ENCODE measurements at regions not wholly inside any gene's neighbourhood (a gene's known extent, or its start where the extent isn't known, plus 50 kb on each side); places are given as distances from the start of the nearest gene placed in this dataset.

DNA sequence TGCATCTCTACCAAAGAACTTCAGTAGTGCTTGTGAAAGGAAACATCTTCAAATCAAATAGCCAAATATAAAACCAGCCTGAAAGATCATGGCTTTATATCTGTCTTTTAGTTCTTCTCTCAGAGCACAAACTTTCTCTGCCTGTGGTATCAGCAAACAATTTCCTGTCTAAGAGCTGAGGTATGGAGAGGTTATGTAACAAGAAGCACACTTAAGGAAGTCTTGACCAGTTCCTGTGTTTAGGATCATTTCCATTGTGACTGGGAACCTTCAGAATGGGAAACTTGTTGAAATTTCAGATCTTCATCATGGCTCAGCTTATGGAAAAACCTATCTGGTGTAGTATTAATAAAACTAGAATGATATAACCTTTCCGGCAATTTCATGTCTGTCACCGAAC lies 148.8 kb downstream of the MBL2 start:
- Histone ChIP-seq H2BK20ac (ENCODE audit: low read depth, low read length, poor library complexity, severe bottlenecking) (no peak overlapping the region), H3K4ac (ENCODE audit: low read depth, low read length) (no peak overlapping the region), H3K4me2 (ENCODE audit: insufficient read depth, insufficient read length, low read length) (no peak overlapping the region), H2BK15ac (ENCODE audit: low read depth, low read length) (no peak overlapping the region), H3K79me2 (ENCODE audit: insufficient read depth, low read length) (no peaks in the 10 kb centered on the region), H4K20me1 (ENCODE audit: control insufficient read depth, insufficient read depth, insufficient read length) (no peaks in the 10 kb centered on the region), H3K4me1 (ENCODE audit: insufficient read depth, low read length) (no peaks in the 10 kb centered on the region), H2BK5ac (ENCODE audit: insufficient read length, low read length) (no peak overlapping the region), H3K9me3 (ENCODE audit: control insufficient read depth, low read depth, low read length) (no peaks in the 10 kb centered on the region), H3K56ac (ENCODE audit: insufficient read length, low read depth, low read length) (no peak overlapping the region), H4K5ac (ENCODE audit: insufficient read length, low read depth, low read length) (no peak overlapping the region), H3K18ac (ENCODE audit: insufficient read length, low read depth, low read length) (no peak overlapping the region), H3K9ac (ENCODE audit: extremely low read depth, insufficient read length, low read length) (no peak overlapping the region), H3K23ac (ENCODE audit: insufficient read length, low read depth, low read length) (no peak overlapping the region), H3K14ac (ENCODE audit: insufficient read depth, low read length) (no peak overlapping the region), H4K8ac (replicated peaks; ENCODE audit: insufficient read length, low read depth, low read length) (no peak overlapping the region), H3T11ph (ENCODE audit: low read length) (no peak overlapping the region), H3K27me3 (ENCODE audit: insufficient read depth, low read length) (no peaks in the 10 kb centered on the region; the same call in 1 of the 2 replicates), H4K91ac (ENCODE audit: insufficient read length, low read depth, low read length) (no peak overlapping the region), H2BK12ac (ENCODE audit: insufficient read length, low read depth, low read length) (no peak overlapping the region), H3K23me2 (ENCODE audit: insufficient read length, low read depth, low read length, poor library complexity, severe bottlenecking) (no peaks in the 10 kb centered on the region), H2AFZ (ENCODE audit: low read length) (no peak overlapping the region), H3K27ac (ENCODE audit: insufficient read length, low read depth, low read length) (no peak overlapping the region), H3K79me1 (ENCODE audit: insufficient read depth, low read depth, low read length, poor library complexity, severe bottlenecking) (no peaks in the 10 kb centered on the region), H2AK5ac (ENCODE audit: insufficient read length, low read length) (no peak overlapping the region), H2BK120ac (ENCODE audit: low read depth, low read length, poor library complexity, severe bottlenecking) (no peak overlapping the region)
- no peaks in the 10 kb centered on the region for H3K4me1 Mint-ChIP-seq
- no peaks in the 10 kb centered on the region for H3K36me3 Mint-ChIP-seq (ENCODE audit: insufficient read depth in 1 of 3, low read depth in 3 of 3)
- H3K4me3 Mint-ChIP-seq = no peak overlapping the region
- H3K27ac Mint-ChIP-seq = no peak overlapping the region
- WGBS (ENCODE audit: extremely low coverage, insufficient read length, low lambda C conversion rate) = no CpG with 5 or more reads among the region's 2 CpGs
- H3K9me3 Mint-ChIP-seq = no peaks in the 10 kb centered on the region
- no peak for DNase-seq
- TF ChIP-seq, protein P1, sequence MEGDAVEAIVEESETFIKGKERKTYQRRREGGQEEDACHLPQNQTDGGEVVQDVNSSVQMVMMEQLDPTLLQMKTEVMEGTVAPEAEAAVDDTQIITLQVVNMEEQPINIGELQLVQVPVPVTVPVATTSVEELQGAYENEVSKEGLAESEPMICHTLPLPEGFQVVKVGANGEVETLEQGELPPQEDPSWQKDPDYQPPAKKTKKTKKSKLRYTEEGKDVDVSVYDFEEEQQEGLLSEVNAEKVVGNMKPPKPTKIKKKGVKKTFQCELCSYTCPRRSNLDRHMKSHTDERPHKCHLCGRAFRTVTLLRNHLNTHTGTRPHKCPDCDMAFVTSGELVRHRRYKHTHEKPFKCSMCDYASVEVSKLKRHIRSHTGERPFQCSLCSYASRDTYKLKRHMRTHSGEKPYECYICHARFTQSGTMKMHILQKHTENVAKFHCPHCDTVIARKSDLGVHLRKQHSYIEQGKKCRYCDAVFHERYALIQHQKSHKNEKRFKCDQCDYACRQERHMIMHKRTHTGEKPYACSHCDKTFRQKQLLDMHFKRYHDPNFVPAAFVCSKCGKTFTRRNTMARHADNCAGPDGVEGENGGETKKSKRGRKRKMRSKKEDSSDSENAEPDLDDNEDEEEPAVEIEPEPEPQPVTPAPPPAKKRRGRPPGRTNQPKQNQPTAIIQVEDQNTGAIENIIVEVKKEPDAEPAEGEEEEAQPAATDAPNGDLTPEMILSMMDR (conservative IDR thresholded peaks at IDR 0.05) = no peak
- H3K27me3 Mint-ChIP-seq (ENCODE audit: low read depth) = no peaks in the 10 kb centered on the region
